AG08396 (cell line): ENCODE measurements at regions not wholly inside any gene's neighbourhood (a gene's known extent, or its start where the extent isn't known, plus 50 kb on each side); places are given as distances from the start of the nearest gene placed in this dataset.
A peak's percentile ranks its signal among the peaks of the same experiment; 100 is the strongest.

ENCODE experiments used
- DNase-seq: peaks from one replicate; pipeline ENCODE4 v3.0.0; 2012; ENCODE audit warnings: low spot score, mixed read lengths

- DNase-seq: no peak
These were observed 278.3 kb downstream of the SEC14L1 start for GRCh38 chr17:77419095-77419494.

- DNase-seq: no peak
These were observed 278.9 kb downstream of the SEC14L1 start for GRCh38 chr17:77419547-77420094.

GRCh38 chr17:77420095-77420803, 279.5 kb downstream of the SEC14L1 start:
- DNase-seq: no peak

- peak; percentile 60 for DNase-seq
These were observed 280.2 kb downstream of the SEC14L1 start for GRCh38 chr17:77420804-77421629.

- DNase-seq: no peak
These were observed 280.8 kb downstream of the SEC14L1 start for GRCh38 chr17:77421630-77421972.

- DNase-seq: no peak
These were observed 281.5 kb downstream of the SEC14L1 start for GRCh38 chr17:77422104-77422747.

- DNase-seq: no peak
These were observed 282.0 kb downstream of the SEC14L1 start for GRCh38 chr17:77422748-77423113.

- DNase-seq: peak; percentile 89
These were observed 283.1 kb downstream of the SEC14L1 start for GRCh38 chr17:77423589-77424451.

- peak; percentile 60 for DNase-seq
These were observed 284.0 kb downstream of the SEC14L1 start for GRCh38 chr17:77424585-77425344.

- DNase-seq: no peak
These were observed 284.6 kb downstream of the SEC14L1 start for GRCh38 chr17:77425348-77425747.

- DNase-seq: peak; percentile 59
These were observed 285.2 kb downstream of the SEC14L1 start for GRCh38 chr17:77425791-77426641.

- no peak for DNase-seq
These were observed 286.1 kb downstream of the SEC14L1 start for GRCh38 chr17:77426676-77427386.

- peak; percentile 77 for DNase-seq
These were observed 286.7 kb downstream of the SEC14L1 start for GRCh38 chr17:77427391-77427991.

- DNase-seq: no peak
These were observed 287.4 kb downstream of the SEC14L1 start for GRCh38 chr17:77428020-77428748.

GRCh38 chr17:77428749-77429368, 288.1 kb downstream of the SEC14L1 start:
- DNase-seq: no peak

- no peak for DNase-seq
These were observed 288.7 kb downstream of the SEC14L1 start for GRCh38 chr17:77429369-77429968.
